ENCODE measurements at regions not wholly inside any gene's neighbourhood (a gene's known extent, or its start where the extent isn't known, plus 50 kb on each side); places are given as distances from the start of the nearest gene placed in this dataset.

GRCh38 chr10:85226596-85226995, 898.2 kb downstream of the CCSER2 start:
- no peak for DNase-seq (ENCODE audit: low spot score)

- no peak for DNase-seq (ENCODE audit: low spot score)
These were observed 900.3 kb downstream of the CCSER2 start for GRCh38 chr10:85228726-85229125.

- DNase-seq (ENCODE audit: low spot score) = no peak
These were observed 903.3 kb downstream of the CCSER2 start for GRCh38 chr10:85231534-85232270.

- no peak for DNase-seq (ENCODE audit: low spot score)
These were observed 906.9 kb downstream of the CCSER2 start for GRCh38 chr10:85235258-85235657.

GRCh38 chr10:85238676-85239075, 910.3 kb downstream of the CCSER2 start:
- DNase-seq (ENCODE audit: low spot score) = no peak

- no peak for DNase-seq (ENCODE audit: low spot score)
These were observed 921.9 kb downstream of the CCSER2 start for GRCh38 chr10:85250304-85250703.

GRCh38 chr10:85256481-85256880, 928.1 kb downstream of the CCSER2 start:
- DNase-seq (ENCODE audit: low spot score) = no peak

- no peak for DNase-seq (ENCODE audit: low spot score)
These were observed 931.5 kb downstream of the CCSER2 start for GRCh38 chr10:85259908-85260307.

- peak; percentile 11 for DNase-seq (ENCODE audit: low spot score)
These were observed 934.6 kb downstream of the CCSER2 start for GRCh38 chr10:85262992-85263391.

GRCh38 chr10:85265121-85265520, 936.7 kb downstream of the CCSER2 start:
- DNase-seq (ENCODE audit: low spot score) = no peak

GRCh38 chr10:85266808-85267207, 938.4 kb downstream of the CCSER2 start:
- no peak for DNase-seq (ENCODE audit: low spot score)

GRCh38 chr10:85280014-85280413, 951.6 kb downstream of the CCSER2 start:
- peak; percentile 62 for DNase-seq (ENCODE audit: low spot score)

GRCh38 chr10:85284778-85285770, 956.7 kb downstream of the CCSER2 start:
- peak; percentile 20 for DNase-seq (ENCODE audit: low spot score)

- DNase-seq (ENCODE audit: low spot score) = no peak
These were observed 965.1 kb downstream of the CCSER2 start for GRCh38 chr10:85293483-85293882.

GRCh38 chr10:85311613-85312337, 983.4 kb downstream of the CCSER2 start:
- no peak for DNase-seq (ENCODE audit: low spot score)

- DNase-seq (ENCODE audit: low spot score) = no peak
These were observed 987.3 kb downstream of the CCSER2 start for GRCh38 chr10:85315657-85316056.

GRCh38 chr10:85316276-85316675, 987.9 kb downstream of the CCSER2 start:
- no peak for DNase-seq (ENCODE audit: low spot score)

GRCh38 chr10:85317827-85318226, 989.4 kb downstream of the CCSER2 start:
- DNase-seq (ENCODE audit: low spot score) = no peak

- peak; percentile 27 for DNase-seq (ENCODE audit: low spot score)
These were observed 990.7 kb downstream of the CCSER2 start for GRCh38 chr10:85318809-85319807.

GRCh38 chr10:85319826-85320225, 991.4 kb downstream of the CCSER2 start:
- no peak for DNase-seq (ENCODE audit: low spot score)

GRCh38 chr10:85333594-85333993, 1005.2 kb downstream of the CCSER2 start:
- DNase-seq (ENCODE audit: low spot score) = no peak
